Kidney epithelial cell (primary cell): ENCODE measurements at regions not wholly inside any gene's neighbourhood (a gene's known extent, or its start where the extent isn't known, plus 50 kb on each side); places are given as distances from the start of the nearest gene placed in this dataset.

Experiments used
- DNase-seq: peaks from one replicate; pipeline ENCODE4 v3.0.0-alpha.2; 2010; ENCODE audit warnings: low read depth
- H3K27me3 ChIP-seq: 2 replicates; pipeline ENCODE4 v1.6.0; 2011; ENCODE audit warnings: low read length; ENCODE audit not compliant: control insufficient read depth, insufficient read depth
- H3K36me3 ChIP-seq: 2 replicates; pipeline ENCODE4 v1.5.1; 2011; ENCODE audit warnings: low read length; ENCODE audit not compliant: control insufficient read depth, insufficient read depth
- H3K4me3 ChIP-seq: 2 replicates; pipeline ENCODE4 v1.5.1; 2011; ENCODE audit warnings: low read depth, mild to moderate bottlenecking, control low read depth, low read length
- TF ChIP-seq, protein P1 (sequence below): IDR thresholded peaks from 2 replicates; pipeline ENCODE4 v1.5.1; 2011; ENCODE audit warnings: mild to moderate bottlenecking, moderate library complexity, low read length, control low read depth, inconsistent platforms; ENCODE audit not compliant: insufficient read depth, poor library complexity, severe bottlenecking

DNA sequence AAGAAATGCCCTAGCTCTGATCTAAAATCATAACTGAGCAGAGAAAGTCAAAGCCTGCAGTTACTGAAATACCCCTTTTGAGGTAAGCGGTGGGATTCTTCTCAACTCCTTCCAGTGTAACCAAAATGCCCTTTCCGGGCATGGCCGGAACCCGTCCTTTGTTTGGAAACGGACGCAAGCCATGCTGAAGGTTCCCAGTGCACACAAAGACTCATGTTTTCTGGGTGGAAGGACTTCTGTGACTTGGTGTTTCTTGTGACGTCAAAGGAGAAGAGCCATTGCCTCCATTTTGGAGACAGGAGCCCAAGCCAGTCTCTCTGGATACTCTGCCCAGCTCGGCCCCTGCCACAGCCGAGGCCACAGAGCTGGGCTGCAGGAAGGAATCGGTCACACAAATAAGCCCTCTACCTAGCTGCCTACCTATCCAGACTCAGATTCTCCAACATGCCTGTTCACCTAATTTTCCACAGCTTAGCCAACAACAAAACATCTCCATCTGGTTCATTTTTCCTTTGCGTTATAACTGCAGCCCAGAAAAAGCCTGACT lies 182.8 kb downstream of the TBXT start:
- no peaks in the 10 kb centered on the region for H3K36me3 ChIP-seq
- no peak overlapping the region for H3K4me3 ChIP-seq
- TF ChIP-seq, protein P1, sequence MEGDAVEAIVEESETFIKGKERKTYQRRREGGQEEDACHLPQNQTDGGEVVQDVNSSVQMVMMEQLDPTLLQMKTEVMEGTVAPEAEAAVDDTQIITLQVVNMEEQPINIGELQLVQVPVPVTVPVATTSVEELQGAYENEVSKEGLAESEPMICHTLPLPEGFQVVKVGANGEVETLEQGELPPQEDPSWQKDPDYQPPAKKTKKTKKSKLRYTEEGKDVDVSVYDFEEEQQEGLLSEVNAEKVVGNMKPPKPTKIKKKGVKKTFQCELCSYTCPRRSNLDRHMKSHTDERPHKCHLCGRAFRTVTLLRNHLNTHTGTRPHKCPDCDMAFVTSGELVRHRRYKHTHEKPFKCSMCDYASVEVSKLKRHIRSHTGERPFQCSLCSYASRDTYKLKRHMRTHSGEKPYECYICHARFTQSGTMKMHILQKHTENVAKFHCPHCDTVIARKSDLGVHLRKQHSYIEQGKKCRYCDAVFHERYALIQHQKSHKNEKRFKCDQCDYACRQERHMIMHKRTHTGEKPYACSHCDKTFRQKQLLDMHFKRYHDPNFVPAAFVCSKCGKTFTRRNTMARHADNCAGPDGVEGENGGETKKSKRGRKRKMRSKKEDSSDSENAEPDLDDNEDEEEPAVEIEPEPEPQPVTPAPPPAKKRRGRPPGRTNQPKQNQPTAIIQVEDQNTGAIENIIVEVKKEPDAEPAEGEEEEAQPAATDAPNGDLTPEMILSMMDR = no peak
- DNase-seq = no peak
- peaks cover 41% of the 10 kb centered on the region for H3K27me3 ChIP-seq

DNA sequence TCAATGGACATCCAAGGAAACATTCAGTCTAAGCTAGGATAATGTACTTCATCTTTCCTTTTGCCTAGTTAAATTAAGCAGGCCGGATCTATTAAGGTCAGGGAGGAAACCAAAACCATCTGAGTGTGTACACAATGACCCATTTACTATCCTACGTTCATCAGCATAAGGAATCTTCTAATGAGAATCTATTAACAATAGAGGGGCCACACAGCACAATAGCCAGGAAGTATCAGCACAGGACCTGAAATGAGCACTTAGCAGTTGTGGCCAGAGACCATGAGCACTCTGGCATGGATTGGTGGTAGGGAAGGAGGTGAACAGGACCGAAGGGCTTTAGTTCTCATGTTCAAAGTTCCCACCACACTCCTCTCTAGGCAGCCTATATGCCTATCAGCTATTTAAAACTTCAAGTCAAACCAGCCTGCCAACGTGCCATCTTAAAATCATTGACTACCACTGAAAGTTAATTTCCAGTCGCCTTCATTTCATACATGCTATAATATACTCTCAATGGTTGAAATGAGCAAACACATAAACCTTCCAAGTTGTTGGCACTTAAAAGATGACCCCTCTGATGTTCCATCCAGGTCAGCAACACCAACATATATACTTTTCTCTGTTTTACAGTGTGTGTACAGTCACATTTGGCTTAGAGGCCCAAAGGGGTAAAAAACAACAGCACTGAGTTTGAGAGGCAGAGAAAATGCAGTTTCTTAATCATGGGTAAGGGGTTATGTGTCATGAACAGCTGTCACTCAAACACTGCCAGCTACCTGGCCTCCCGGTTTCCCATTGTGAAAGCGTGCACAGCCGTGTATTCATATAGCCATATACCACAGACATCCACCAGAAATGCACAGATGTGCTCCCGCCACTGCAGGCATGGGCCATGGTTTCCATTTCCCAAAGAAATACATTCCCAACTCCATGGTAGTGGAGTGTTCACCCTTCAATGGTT lies 184.3 kb downstream of the TBXT start:
- TF ChIP-seq, protein P1 = no peak
- no peaks in the 10 kb centered on the region for H3K36me3 ChIP-seq
- peaks cover 27% of the 10 kb centered on the region for H3K27me3 ChIP-seq
- no peak overlapping the region for H3K4me3 ChIP-seq
- DNase-seq = no peak

DNA sequence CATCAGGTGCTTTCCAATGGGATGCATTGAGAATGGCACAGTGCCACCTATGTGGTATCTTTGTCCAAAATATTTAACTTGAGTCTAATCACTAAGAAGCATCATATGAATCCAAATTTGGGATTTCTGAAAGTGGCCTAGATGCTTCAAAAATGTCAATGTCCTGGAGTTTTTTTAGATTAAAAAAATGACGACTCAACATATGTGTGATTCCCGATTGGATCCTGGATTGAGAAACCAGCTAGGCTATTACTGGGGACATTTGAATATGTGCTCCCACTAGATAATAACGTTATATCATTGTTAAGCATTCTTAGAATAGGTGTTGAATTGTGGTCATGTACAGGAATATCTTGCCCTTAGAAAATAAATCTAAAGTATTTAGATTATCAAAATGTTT lies 189.2 kb downstream of the TBXT start:
- no peaks in the 10 kb centered on the region for H3K27me3 ChIP-seq
- no peak overlapping the region for H3K4me3 ChIP-seq
- TF ChIP-seq, protein P1 = no peak
- no peak for DNase-seq
- no peaks in the 10 kb centered on the region for H3K36me3 ChIP-seq

DNA sequence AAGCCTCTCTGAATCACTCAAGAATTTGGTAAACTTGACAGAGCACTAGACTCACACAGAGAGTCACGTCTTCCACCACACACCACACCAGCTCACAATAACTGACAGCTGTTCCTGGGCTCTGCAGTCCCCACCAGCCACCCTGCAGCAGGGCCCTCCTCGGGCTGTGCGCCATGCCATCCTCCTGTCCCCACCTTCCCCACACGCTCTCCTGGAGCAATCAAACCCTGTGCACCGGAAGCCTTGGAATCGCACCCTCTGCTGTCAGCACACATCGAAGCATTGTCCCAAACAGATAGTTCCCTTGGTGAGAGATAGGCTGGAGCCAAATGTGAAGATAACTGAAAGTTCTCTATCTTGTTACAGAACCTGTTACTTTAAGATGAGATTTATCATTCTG lies 191.0 kb downstream of the TBXT start:
- DNase-seq = no peak

DNA sequence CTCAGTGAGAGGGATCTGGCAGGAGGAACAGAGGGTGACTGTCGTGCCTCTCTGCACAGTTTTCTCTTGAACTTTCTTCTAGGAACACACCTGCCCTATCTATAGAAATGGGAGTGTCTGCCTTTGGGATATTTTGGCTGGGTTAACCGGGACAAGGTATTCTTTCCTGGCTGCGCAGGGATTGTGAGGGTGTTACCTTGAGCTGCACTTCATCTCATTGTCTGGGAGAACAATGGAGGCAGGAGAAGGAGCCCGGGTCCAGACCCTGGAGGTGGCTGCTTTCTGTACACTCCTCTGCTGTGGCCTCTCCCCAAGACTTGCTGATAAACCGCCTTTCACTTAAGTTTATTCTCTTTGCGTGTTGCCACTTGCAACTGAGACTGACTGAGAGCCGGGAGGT lies 192.8 kb downstream of the TBXT start:
- TF ChIP-seq, protein P1 = no peak
- Histone ChIP-seq H3K36me3 (no peaks in the 10 kb centered on the region), H3K4me3 (no peak overlapping the region), H3K27me3 (no peaks in the 10 kb centered on the region)
- no peak for DNase-seq

More for the DNA sequence above, 191.0 kb downstream of the TBXT start:
- Histone ChIP-seq H3K36me3 (no peaks in the 10 kb centered on the region), H3K27me3 (no peaks in the 10 kb centered on the region), H3K4me3 (no peak overlapping the region)
- TF ChIP-seq, protein P1 = no peak

DNA sequence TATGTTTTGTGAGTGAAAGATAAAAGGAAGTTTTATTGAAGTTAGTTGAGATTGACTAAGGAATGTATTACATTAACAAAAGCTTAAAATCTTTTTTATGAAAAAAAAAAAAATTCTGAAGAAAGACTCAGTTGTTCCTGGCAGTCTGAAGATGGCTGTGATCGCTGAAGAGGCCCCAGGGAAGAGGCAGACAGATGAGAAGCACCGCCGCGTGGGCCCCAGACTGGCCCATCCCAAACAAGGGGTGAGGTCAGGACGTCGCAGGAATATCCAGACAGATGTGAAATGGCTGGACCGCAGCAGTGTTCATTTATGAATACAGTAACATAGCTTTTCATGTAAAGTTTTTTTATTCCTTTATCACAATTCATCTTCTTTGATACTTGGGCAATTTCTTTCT lies 194.2 kb downstream of the TBXT start:
- Histone ChIP-seq H3K4me3 (no peak overlapping the region), H3K27me3 (no peaks in the 10 kb centered on the region), H3K36me3 (no peaks in the 10 kb centered on the region)
- no peak for DNase-seq
- TF ChIP-seq, protein P1 = no peak
